Peyer's patch (tissue), 4 donors: ENCODE measurements at regions not wholly inside any gene's neighbourhood (a gene's known extent, or its start where the extent isn't known, plus 50 kb on each side); places are given as distances from the start of the nearest gene placed in this dataset.

Source experiments
- DNase-seq, 3 donors: peaks; one replicate each; pipeline ENCODE4 v3.0.0-alpha.2; 2017 to 2019
- H3K27ac ChIP-seq, 4 donors: fragments of 200-600 bp; sonication (generic); one replicate each; pipeline ENCODE4 v1.5.1; 2016 to 2019
- H3K27me3 ChIP-seq, 2 donors: fragments of 200-600 bp; sonication (generic); one replicate each; pipeline ENCODE4 v1.5.1; 2019
- H3K36me3 ChIP-seq, 3 donors: fragments of 200-600 bp; sonication (generic); one replicate each; pipeline ENCODE4 v1.5.1; 2016 to 2019
- H3K4me1 ChIP-seq, 4 donors: fragments of 200-600 bp; sonication (generic); one replicate each; pipeline ENCODE4 v1.5.1; 2016 to 2019
- H3K4me3 ChIP-seq, 4 donors: fragments of 200-600 bp; sonication (generic); 1 replicate in 3 of 4; 2 replicates in 1 of 4; pipeline ENCODE4 v1.5.1; 2016 to 2019; ENCODE audit warnings: mild to moderate bottlenecking in 1 of 4
- H3K9me3 ChIP-seq, 4 donors: fragments of 200-600 bp; sonication (generic); one replicate each; pipeline ENCODE4 v1.5.1; 2016 to 2019; ENCODE audit warnings: mild to moderate bottlenecking in 1 of 4
- CTCF ChIP-seq, 6 experiments: fragments of 450-650 bp in 4 of 6; fragments of 200-600 bp in 2 of 6; sonication (generic) in 1 of 6; IDR thresholded peaks; one replicate each; pipeline ENCODE4 v1.5.1; 2017 to 2019; ENCODE audit warnings: antibody characterized with exemption in 6 of 6, mild to moderate bottlenecking in 3 of 6, moderate library complexity in 1 of 6
- POLR2A ChIP-seq, 2 donors: fragments of 450-650 bp; IDR thresholded peaks; one replicate each; pipeline ENCODE4 v1.5.1; 2017; ENCODE audit warnings: antibody characterized with exemption in 2 of 2, mild to moderate bottlenecking in 2 of 2, moderate library complexity in 2 of 2

DNA sequence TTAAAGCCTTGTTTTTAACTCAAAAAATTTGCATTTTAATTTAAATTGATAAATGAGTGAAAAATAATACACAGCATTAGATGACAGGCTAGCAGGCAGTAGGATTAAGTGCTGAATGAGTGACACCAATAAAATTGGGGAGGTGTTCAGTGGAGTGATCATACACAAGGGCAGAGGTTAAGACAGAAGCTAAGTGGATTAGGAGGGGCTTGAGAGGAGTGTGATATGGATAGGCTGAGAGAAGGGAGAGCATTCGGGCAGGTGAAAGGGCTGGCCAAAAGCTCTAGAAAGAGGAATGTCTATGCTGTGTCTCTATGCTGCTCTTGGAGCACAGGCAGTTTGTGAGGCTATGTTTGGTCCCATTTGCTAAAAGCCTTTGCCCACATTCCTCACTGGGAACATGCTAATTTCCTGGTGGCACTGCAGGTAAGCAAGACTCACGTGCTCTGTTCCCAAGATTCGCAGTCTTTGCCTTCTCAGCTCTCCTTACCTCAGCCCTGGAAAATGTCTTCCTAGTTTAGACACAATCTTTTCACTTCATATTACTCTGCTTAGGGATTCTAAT is 52.8 kb upstream of the CCSER1 start:
- TF ChIP-seq CTCF (IDR thresholded peaks at IDR 0.05): no peak
- TF ChIP-seq POLR2A (IDR thresholded peaks at IDR 0.05): no peak
- no peak for DNase-seq
- no peak overlapping the region for H3K4me3 ChIP-seq

More for the DNA sequence above, 52.8 kb upstream of the CCSER1 start:
- Histone ChIP-seq H3K4me1 (no peaks in the 10 kb centered on the region), H3K9me3 (no peaks in the 10 kb centered on the region), H3K27me3 (no peaks in the 10 kb centered on the region), H3K36me3 (no peaks in the 10 kb centered on the region), H3K27ac (no peak overlapping the region)
